ENCODE measurements at regions not wholly inside any gene's neighbourhood (a gene's known extent, or its start where the extent isn't known, plus 50 kb on each side); places are given as distances from the start of the nearest gene placed in this dataset.
A peak's percentile ranks its signal among the peaks of the same experiment; 100 is the strongest.
"Not testable (repeated sequence)": the region's sequence is repeated elsewhere in the genome, so short reads cannot be mapped to it uniquely, and the experiment has no call there.

DNA sequence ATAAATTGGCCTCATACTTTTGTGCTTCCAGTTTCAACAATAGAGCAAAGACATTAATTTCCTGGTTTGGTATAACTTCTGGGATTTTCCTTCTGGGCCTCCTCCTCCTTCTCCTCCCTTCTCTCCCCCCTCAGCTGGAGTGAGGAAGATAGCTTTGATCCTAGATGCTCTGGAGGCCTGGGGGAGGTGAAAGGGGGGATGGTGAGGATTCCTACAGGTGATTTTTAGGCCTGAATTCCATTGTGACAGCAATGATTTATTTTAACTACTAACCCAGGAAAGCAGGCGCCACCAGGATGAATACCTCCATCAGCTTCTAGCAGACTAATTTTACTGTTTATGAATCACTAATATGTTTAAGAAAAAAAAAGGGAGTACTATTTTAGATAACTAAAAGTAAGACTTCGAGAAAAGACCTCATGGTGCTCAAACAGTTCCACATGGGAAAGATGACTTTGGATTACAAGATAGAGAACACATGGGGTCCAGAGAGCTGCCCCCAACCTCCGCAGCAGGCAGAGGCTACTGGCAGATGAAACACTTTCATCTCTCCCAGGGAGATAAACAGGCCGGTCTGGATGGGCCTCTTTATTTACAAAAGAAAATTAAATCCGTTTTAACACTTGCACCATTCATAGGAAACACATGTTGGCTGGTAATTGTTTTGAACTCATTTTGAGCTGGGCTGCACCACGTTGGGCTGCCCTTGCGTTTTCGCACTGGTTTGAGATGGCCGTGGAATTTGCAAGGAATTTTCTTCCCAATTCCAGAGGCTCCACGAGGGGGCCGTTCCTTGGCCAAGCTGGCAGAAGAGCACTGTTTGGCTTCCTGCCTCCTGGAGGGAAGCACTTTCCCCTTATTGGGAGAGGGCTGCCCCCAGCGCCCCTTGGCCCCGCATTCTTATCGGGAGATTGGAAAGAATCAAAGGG, 125.1 kb upstream of the STX18 start:
- peak; percentile 78 for DNase-seq

DNA sequence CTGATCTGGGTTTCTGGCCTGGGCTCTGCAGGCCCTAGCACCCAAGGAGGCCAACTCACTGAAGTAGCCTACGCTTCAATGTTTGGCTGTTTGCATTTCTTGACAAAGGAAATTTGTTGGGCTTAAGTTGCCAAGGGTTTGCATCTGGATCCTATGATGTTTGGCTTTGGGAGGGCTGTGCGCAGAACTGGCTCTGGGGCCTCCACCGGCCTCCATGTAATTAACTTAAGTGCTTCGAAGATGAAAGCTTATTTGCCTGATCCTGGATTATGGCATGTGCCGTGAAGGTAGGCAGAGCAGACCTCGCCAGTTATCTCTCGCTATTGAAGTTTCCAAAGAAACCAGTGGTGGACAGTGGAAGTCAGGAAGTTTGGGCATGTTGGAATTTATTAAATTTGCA, 124.3 kb upstream of the STX18 start:
- DNase-seq: peak; percentile 31

DNA sequence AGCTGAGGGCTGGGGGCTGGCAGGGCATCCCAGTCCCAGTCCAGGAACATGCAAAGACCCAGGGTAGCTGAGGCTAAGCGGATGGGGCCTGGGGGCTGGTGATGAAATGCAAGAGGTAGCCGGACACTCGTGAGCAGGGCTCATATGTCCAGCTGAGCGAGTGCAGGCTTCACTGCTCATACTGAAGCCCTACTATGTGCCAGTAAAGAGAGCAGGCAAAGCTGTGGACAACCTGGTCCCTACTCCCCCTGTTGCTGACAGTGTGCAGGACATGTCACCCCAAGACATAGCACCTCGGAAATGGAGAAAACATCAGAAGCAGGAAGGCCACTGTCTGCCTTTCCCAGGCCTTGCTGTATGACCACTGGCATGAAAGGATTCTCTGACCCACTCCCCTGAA, 122.4 kb upstream of the STX18 start:
- DNase-seq: no peak

DNA sequence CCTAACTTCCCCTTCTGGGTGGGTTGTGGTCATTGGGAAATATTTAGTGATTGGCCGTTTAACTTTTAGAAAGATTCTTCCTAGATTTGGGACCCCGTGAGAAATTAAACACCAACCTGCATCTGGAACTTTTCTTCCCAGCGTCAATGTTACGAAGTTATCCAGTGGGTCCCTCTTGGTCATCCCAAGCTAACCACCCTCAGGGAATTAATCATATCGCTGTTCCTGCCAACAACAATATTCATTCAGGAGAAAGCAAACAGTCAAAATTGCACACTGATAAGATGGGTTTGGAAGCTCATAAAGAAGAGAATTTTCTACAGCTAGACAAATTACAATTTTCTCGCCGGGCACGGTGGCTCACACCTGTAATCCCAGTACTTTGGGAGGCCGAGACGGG, 121.2 kb upstream of the STX18 start:
- no peak for DNase-seq

DNA sequence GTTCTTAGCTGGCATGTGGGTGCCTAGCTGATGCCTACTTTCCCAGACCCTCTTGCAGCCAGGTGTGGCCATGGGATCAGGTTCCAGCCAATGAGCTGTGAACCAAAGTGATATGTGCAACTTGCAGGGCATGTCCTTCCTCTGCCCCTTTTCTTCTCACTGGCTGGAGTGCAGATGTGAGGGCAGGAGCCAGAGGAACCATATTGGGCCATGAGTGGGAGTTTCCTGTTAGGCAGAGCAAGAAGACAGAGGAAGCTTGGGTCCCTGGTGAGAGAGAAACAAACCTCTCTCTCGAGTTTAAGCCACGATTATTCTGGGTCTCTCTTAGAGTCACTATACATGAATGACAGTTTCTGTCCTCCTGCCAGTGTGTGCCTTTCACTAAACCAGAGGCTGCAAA, 120.4 kb upstream of the STX18 start:
- DNase-seq: no peak

DNA sequence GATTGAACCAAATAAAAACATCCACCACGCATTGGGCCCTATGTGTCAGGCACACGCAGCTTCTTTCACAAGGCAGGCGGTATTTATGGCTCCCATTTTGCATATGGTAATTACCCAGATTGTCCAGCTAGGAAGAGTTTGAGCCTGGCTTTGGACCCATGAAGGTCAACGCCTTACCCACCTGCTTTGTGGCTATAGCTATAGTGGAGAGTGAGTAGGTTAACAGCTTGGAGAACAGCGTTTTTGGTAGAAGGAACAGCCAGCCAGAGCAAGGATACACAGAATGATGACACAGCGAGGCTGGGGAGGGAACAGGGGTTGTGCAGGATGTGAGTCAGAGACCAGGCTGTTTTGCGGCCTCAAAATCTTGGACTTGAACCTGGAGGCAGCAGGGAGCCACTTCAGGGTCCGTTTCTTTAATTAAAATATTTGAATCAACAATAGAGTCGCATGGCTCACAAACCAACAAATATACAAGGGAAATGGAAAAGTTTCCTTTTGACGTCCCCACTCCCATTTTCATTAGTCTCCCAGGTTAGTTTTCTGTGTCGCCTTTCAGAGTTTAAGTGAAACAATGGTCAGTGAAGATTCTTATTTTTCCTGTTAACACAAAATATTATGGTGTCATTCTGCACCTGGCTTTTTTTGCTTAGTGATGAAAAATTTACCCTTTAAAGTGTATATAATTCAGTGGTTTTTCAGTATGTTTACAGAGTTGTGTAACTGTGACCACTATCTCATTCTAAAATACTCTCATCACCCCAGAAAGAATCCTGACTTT, 118.2 kb upstream of the STX18 start:
- no peak for DNase-seq

DNA sequence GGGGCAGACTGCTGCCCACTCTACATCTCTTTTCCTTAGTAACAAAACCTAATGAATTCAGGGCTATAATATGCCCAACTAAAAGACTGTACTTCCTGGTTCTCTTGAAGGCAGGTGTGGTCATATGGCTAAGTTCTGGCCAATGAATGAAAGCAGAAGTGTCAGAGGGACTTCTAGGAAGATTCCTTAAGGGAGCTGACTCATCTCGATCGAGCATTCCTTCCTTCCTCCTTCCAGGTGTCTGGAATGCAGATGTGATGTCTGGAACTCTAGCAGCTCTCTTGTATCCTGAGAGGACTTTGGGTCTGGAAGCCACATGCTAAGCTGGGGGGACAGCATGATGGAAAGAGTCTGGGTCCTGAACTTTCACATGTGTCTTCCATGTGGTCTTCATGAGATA, 116.2 kb upstream of the STX18 start:
- DNase-seq: no peak

DNA sequence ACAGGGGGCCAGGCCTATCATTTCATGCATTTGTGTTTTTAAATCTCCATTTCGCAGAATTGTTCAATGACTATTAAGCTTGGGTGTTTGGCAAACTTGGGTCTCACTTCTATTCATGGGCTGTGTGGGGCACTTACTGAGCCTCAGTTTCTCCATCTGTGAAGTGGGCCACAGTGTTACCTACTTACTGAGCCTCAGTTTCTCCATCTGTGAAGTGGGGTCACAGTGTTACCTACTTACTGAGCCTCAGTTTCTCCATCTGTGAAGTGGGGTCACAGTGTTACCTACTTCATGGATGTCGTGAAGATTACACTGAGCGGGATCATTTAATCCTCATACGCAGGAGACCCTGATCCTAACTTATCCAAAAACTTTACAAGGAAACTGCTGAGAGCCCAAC, 115.1 kb upstream of the STX18 start:
- no peak for DNase-seq

DNA sequence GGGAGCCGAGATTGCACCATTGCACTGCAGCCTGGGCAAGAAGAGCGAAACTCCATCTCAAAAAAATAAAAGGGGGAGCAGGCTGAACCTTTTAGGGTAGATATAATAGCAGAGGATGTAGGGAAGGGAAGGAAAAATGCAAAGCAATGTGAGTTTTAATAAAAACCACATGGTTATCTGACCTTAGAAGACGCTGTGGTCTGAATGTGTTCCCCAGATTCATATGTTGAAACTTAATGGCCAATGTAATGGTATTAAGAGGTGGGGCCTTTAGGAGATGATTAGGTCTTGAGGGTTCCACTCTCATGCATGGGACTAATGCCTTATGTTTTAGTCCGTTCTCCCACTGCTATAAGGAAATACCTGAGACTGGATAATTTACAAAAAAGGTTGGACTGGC, 114.1 kb upstream of the STX18 start:
- DNase-seq: no peak

DNA sequence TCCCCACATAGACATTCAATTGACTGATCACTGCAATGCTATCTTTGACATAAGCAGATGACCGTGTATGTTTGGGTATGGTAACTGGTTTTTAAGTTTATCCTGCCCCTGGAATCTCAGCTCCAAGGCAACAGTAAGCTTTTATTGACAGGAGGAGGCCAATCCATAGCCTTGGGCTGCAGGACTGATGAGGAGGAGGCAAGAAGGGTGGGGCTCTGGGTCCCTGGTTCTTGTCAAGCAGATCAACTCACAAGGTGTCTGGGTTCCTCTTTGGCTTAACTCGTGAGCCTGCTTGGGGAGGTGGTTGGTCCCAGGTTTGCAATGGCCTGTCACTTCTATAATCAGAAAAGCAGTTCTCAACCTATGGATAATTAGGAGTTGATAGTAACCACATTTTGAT, 113.2 kb upstream of the STX18 start:
- DNase-seq: no peak

DNA sequence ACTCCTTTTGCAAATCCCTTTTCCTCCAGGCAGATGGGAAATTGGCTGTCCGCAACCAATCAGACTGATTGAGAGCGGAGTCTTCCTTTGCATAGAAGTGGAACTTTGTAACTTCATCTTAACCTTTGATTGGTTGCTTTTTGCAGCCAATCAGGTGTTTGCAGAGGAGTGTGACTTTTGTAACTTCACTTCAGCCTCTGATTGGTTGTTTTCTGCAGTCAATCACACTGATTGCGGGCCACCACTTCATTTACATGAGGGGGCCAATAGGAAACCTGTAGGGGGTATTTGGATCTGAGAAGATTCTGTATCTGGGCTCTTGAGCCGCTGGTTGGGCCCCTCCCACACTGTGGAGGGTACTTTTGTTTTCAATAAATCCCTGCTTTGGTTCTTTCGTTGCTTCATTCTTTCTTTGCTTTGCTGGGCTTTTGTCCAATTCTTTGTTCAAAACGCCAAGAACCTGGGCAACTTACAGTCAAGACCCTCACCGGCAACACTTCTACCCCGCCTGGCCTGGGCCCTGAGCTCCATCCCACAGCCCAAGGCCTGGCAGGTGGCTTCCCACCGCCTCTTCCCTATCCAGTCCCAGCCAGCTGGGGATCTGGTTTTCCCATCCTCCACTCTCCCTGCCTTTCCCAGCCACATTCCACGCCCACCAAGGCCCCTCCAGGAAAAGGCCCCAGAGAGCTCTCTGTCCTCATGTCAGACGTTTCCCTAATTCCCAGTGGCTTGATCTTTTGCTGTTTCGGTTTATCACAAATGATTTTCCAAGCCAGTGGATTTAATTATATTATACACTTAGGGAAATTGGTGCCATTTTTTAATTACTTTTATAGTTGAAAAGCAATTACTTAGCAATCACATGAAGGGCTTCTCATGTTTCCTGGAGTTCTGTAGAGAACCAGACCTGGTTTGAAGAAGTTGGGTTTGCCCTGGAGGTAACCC, 110.2 kb upstream of the STX18 start:
- no peak for DNase-seq

DNA sequence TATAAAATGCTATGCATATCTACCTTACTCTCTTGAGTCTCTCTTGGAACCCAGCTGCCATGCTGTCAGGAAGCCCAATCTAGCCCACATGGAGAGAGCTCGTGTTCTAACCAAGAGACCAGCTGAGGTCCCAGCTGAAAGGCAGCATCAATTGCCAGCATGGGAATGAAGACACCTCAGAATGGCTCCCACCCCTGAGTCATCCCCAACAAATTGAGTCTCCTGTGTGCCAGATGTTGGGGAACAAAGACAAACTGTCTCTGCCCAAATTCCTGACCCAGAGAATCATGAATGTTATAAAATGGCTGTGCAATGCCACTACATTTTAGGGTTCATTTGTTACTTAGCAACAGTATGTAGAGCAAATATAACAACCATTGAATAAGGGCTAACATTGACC, 105.2 kb upstream of the STX18 start:
- no peak for DNase-seq

DNA sequence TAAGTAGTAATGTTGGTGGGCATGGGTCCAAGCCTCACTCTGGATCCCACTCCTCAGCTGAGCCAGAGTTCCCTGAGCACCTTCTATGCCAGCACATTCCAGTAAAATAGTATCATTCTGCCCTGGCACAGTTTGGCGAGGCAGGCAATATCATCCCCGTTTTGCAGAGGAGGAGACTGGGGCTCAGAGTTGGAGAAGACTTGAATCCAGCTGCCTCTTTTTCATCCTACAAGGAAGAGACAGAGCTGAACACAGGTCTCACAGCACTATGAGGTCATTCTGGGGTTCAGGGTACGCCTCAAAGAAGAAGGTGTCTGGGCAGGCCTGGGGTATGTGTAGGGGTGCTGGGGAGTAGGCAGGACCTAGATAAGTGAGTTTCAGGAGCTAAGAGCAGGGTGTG, 103.9 kb upstream of the STX18 start:
- DNase-seq: no peak

DNA sequence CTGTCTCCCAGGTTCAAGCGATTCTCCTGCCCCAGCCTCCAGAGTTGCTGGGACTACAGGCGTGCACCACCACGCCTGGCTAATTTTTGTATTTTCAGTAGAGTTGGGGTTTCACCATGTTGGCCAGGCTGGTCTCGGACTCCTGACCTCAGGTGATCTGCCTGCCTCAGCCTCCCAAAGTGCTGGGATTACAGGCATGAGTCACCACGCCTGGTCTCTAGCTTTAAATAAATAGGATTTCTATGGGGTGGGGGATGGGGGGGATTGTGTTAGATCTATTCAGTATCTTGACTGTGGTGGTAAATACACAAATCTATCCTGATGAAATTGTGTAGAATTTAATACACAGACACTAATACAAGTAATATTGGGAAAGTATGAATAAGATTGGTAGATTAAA, 102.4 kb upstream of the STX18 start:
- not testable (repeated sequence) for DNase-seq

DNA sequence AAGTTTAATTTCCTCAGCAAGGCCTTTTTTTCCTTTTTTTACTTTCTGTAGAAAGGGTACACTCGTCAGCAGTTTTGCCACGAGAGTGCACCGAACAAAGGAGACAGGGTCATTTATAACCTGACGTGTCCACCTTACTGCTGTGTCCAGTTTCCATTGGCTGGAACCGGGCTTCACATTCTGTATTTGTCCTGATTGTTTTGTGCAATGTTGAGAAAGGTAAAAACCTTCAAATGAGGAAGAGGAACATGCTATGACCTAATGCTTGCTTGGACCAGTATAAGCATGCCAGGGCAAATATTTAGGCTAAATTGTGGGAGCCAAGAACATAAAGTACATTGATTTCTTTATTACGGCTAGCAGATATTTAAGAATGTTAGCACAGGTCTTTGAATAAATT, 101.9 kb upstream of the STX18 start:
- DNase-seq: not testable (repeated sequence)

DNA sequence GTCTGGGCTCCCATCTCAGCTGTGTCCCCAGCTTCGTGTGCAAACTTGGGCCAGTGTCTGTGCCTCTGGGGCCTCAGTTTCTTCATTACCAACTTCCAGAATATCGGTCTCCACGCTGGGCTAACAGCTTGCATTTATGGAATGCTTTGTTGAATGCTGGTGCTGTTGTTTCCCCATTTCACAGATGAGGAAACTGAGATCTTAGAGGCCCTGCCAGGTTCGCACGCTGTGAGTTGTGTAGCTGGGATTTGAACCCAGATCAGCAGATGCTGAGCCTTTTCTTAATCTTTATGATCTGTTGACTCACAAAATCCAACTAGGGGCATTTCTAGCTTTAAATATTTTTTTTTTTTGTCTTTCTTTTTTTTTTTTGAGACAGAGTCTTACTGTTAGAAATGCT, 101.5 kb upstream of the STX18 start:
- no peak for DNase-seq

DNA sequence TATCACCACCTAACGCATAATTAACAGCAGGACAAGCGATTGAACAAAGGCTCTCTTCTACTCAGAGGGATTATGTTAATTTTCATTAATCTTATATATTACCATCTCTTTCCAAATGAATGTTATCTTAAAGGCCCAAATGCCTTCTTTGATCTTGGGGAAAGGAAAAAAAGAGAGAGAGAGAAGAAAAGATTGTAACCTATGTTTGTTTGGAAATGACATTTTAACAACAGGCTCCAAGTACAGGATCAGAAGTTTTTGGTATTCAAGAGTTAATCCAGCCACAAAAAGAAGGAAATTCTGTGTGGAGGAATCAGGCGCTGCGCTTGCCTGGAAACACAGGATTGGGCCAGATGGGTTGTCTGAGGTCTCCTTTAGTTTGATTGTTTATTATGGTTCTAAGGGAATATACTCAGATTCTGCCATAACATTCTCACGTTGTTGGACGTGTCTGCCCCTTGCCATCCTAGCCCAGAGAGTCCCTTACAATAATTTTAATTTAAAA, 100.7 kb upstream of the STX18 start:
- DNase-seq: no peak

DNA sequence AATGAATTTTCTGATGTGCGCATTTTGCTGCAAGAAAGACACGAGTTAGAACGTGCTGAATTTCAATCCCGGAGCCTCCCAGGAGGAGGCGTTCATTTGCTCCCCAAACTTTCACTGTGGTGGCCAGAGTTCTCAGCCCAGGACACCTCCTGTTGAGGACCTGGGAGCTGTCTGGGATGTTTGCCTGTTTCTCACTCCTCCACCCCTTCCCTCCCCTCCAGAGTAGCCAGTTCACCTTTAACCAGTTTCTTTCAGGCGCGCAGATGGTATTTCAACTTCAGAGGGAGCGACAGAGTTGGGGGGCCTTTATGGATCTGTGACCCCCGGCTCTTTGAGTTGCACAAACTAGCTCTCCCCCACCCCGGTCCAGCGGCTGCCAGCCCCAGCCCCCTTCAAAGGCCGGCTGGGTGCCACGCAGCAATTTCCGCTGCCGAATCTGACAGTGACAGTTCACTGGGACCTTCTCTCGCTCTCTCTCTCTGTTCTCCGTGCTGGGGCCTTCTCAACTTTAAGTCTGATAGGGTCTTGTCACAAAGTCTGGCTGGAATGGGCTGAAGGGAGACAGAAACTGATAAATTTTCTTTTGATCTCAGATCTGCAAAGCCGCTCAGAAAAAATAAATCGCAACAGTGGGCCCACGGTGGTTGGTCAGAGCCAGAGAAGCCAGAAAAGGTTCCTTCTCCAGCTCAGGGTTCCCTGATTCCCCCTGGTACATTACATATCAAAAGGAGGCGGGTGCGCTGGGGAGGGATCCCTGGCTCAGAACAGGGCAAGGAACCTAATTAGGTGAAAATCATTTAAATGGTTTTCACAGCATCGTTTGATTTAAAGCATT, 100.0 kb upstream of the STX18 start:
- DNase-seq: no peak

DNA sequence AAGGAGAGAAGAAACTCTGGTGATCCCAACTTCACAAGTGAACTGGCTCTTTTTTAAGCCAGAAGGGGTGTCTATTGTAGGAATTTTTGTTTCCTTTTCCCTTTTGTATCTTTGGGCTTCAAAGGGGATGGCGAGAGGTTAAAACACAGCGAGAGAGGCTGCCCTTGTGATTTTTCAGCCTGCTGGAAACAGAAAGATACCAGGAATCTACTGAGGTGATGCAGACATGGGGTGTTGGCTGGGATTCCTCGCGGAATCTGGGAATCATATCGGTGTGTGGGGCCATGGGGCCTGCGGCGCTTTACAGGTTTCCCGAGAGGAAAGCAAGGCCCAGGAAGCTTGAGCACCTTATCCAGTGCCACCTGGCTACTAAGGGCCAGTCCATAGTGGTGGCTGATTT, 99.4 kb upstream of the STX18 start:
- DNase-seq: no peak

DNA sequence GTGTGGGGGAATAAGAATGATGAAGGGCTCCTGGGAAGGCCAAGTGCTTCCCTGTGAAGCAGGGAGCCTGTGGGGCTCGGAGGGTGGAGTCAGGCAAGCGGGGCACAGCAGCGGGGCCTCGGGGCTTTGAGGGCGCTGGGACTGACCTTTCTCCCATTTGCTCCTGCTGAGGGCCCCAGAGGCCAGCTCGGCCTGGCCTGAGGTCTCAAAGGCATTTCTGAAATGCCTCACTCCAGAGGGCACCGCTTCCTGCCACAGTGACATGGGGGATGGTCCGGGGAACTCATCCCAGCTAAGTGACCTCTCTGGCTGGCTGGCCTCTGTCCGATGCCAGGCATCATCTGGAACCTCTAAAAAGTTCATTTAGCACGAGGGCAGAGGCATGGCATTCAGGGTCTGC, 98.8 kb upstream of the STX18 start:
- no peak for DNase-seq

DNA sequence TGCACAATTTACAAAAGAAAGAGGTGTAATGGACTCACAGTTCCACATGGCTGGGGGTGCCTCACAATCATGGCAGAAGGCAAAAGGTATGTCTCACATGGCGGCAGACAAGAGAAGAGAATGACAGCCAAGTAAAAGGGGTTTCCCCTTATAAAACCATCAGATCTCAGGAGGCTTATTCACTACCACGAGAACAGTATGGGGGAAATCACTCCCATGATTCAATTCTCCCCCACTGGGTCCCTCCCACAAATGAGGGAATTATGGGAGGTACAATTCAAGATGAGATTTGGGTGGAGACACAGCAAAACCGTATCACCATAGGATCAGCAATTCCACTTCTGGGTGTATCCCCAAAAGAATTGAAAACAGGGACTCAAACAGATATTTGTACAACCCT, 97.5 kb upstream of the STX18 start:
- no peak for DNase-seq

Measured in skin of body (tissue), 1 donor.